H1 (cell line): ENCODE measurements at regions not wholly inside any gene's neighbourhood (a gene's known extent, or its start where the extent isn't known, plus 50 kb on each side); places are given as distances from the start of the nearest gene placed in this dataset.

Experiments
- CTCF ChIA-PET: fragments of 300-600 bp; sonication (Branson Sonifier 250); formaldehyde crosslinking; loops from one replicate; lab custom pipeline; 2021; ENCODE audit not compliant: partially characterized antibody; lab: Charles Lee
- POLR2A ChIA-PET: fragments of 300-600 bp; sonication (Branson Sonifier 250); formaldehyde crosslinking; loops from one replicate; lab custom pipeline; 2021; ENCODE audit warnings: inconsistent platforms; ENCODE audit not compliant: partially characterized antibody; lab: Charles Lee
- DNase-seq, 2 experiments: peaks; one replicate each; pipeline versions ENCODE4 v3.0.0 to v3.0.0-alpha.2; 2010 to 2022; ENCODE audit warnings: low spot score in 2 of 2, low read depth in 1 of 2, mixed read lengths in 1 of 2
- FAIRE-seq: peaks from 2 replicates; lab custom pipeline; 2011; peaks lifted over from hg19 to GRCh38; lab: Jason Lieb, UNC
- H2AFZ ChIP-seq: 2 replicates; pipeline ENCODE4 v1.8.1; 2012; ENCODE audit warnings: low read length, inconsistent platforms
- H2AK5ac ChIP-seq: 2 replicates; pipeline ENCODE4 v1.6.1; 2013; ENCODE audit warnings: low read depth, low read length
- H2BK120ac ChIP-seq: replicated peaks from 2 replicates; pipeline ENCODE3; 2013; ENCODE audit warnings: low read depth, low read length, inconsistent platforms
- H2BK12ac ChIP-seq: 2 replicates; pipeline ENCODE4 v1.6.1; 2013; ENCODE audit warnings: low read depth, low read length
- H2BK15ac ChIP-seq: 2 replicates; pipeline ENCODE4 v1.6.1; 2013; ENCODE audit warnings: low read length
- H2BK20ac ChIP-seq: 2 replicates; pipeline ENCODE4 v1.6.1; 2013; ENCODE audit warnings: low read length
- H2BK5ac ChIP-seq: 2 replicates; pipeline ENCODE4 v1.6.1; 2013; ENCODE audit warnings: low read depth, low read length
- H3K14ac ChIP-seq: 2 replicates; pipeline ENCODE4 v1.6.1; 2013; ENCODE audit warnings: inconsistent platforms; ENCODE audit not compliant: insufficient read length
- H3K18ac ChIP-seq: 2 replicates; pipeline ENCODE4 v1.6.1; 2013; ENCODE audit warnings: low read length; ENCODE audit errors: extremely low read depth
- H3K23ac ChIP-seq: 2 replicates; pipeline ENCODE4 v1.6.1; 2013; ENCODE audit warnings: inconsistent platforms; ENCODE audit not compliant: insufficient read length
- H3K23me2 ChIP-seq: 2 replicates; pipeline ENCODE4 v1.6.1; 2013; ENCODE audit warnings: low read depth, low read length
- H3K27ac ChIP-seq: 2 replicates; pipeline ENCODE4 v1.6.1; 2011; ENCODE audit warnings: low read depth, low read length, inconsistent platforms
- H3K27me3 ChIP-seq, 4 experiments: replicated peaks in 1 of 4; 1 replicate in 1 of 4; 2 replicates in 3 of 4; pipeline versions ENCODE4 v1.6.1 to v1.8.1; 2011 to 2013; ENCODE audit warnings: low read length in 3 of 4, mild to moderate bottlenecking in 3 of 4, inconsistent platforms in 2 of 4, mixed read lengths in 2 of 4, moderate library complexity in 1 of 4; ENCODE audit not compliant: control insufficient read depth in 3 of 4, insufficient read depth in 3 of 4; ENCODE audit errors: extremely low read depth in 1 of 4
- H3K36me3 ChIP-seq, 4 experiments: 2 replicates each; pipeline versions ENCODE4 v1.6.1 to v1.8.1; 2011 to 2013; ENCODE audit warnings: mild to moderate bottlenecking in 4 of 4, low read length in 3 of 4, moderate library complexity in 2 of 4, control low read depth in 1 of 4, inconsistent platforms in 1 of 4; ENCODE audit not compliant: insufficient read depth in 4 of 4, control insufficient read depth in 2 of 4
- H3K4ac ChIP-seq: replicated peaks from 2 replicates; pipeline ENCODE3; 2013; ENCODE audit warnings: low read length, low read depth, mixed read lengths, inconsistent platforms; ENCODE audit not compliant: insufficient read length
- H3K4me1 ChIP-seq, 4 experiments: replicated peaks in 1 of 4; 1 replicate in 1 of 4; 2 replicates in 3 of 4; pipeline versions ENCODE4 v1.6.1 to v1.8.1; 2011 to 2013; ENCODE audit warnings: low read length in 3 of 4, inconsistent platforms in 2 of 4, mixed read lengths in 1 of 4; ENCODE audit not compliant: insufficient read depth in 4 of 4, control insufficient read depth in 3 of 4
- H3K4me2 ChIP-seq, 2 experiments: 2 replicates each; pipeline versions ENCODE4 v1.6.1 to v1.8.1; 2011 to 2013; ENCODE audit warnings: low read depth in 2 of 2, low read length in 2 of 2, control low read depth in 1 of 2, inconsistent platforms in 1 of 2, mild to moderate bottlenecking in 1 of 2; ENCODE audit not compliant: insufficient read depth in 1 of 2
- H3K4me3 ChIP-seq, 4 experiments: fragments of 200-600, 300-600 bp in 1 of 4; sonication (generic), shearing (Covaris generic), sonication (Bioruptor Twin) in 1 of 4; 2 replicates each; pipeline versions ENCODE4 v1.5.1 to v1.8.1; 2011 to 2016; ENCODE audit warnings: low read length in 4 of 4, low read depth in 3 of 4, control low read depth in 2 of 4, inconsistent platforms in 2 of 4, mild to moderate bottlenecking in 2 of 4, mixed read lengths in 1 of 4, moderate library complexity in 1 of 4; ENCODE audit not compliant: insufficient read depth in 2 of 4; ENCODE audit errors: extremely low read depth in 1 of 4
- H3K56ac ChIP-seq: replicated peaks from 2 replicates; pipeline ENCODE3; 2013; ENCODE audit warnings: low read depth, mild to moderate bottlenecking, mixed read lengths, low read length, inconsistent platforms; ENCODE audit not compliant: insufficient read length
- H3K79me1 ChIP-seq: 2 replicates; pipeline ENCODE4 v1.6.1; 2013; ENCODE audit warnings: low read depth, low read length, control low read depth
- H3K79me2 ChIP-seq, 2 experiments: 2 replicates each; pipeline versions ENCODE4 v1.6.1 to v1.8.1; 2012 to 2013; ENCODE audit warnings: low read length in 2 of 2, mild to moderate bottlenecking in 2 of 2, inconsistent platforms in 1 of 2; ENCODE audit not compliant: insufficient read depth in 2 of 2, control insufficient read depth in 1 of 2
- H3K9ac ChIP-seq, 4 experiments: replicated peaks in 1 of 4; 1 replicate in 1 of 4; 2 replicates in 3 of 4; pipeline versions ENCODE4 v1.6.1 to v1.8.1; 2011 to 2013; ENCODE audit warnings: low read depth in 3 of 4, low read length in 3 of 4, control low read depth in 2 of 4, mild to moderate bottlenecking in 2 of 4, moderate library complexity in 2 of 4, inconsistent platforms in 1 of 4; ENCODE audit errors: extremely low read depth in 1 of 4
- H3K9me3 ChIP-seq, 2 experiments: 2 replicates each; pipeline versions ENCODE4 v1.6.1 to v1.8.1; 2012 to 2013; ENCODE audit warnings: mild to moderate bottlenecking in 2 of 2, moderate library complexity in 2 of 2, control low read depth in 1 of 2, inconsistent platforms in 1 of 2, low read depth in 1 of 2, low read length in 1 of 2, mixed read lengths in 1 of 2; ENCODE audit not compliant: insufficient read depth in 2 of 2
- H4K20me1 ChIP-seq, 2 experiments: replicated peaks in 1 of 2; 2 replicates each; pipeline versions ENCODE3 to v1.8.1; 2011 to 2013; ENCODE audit warnings: inconsistent platforms in 2 of 2, low read length in 2 of 2, mild to moderate bottlenecking in 1 of 2; ENCODE audit not compliant: insufficient read depth in 2 of 2, control insufficient read depth in 1 of 2
- H4K5ac ChIP-seq: 2 replicates; pipeline ENCODE4 v1.6.1; 2013; ENCODE audit warnings: low read length, low read depth, mixed read lengths, inconsistent platforms; ENCODE audit not compliant: insufficient read length
- H4K8ac ChIP-seq: 2 replicates; pipeline ENCODE4 v1.8.0; 2013; ENCODE audit warnings: mild to moderate bottlenecking, moderate library complexity, low read length, inconsistent platforms; ENCODE audit not compliant: insufficient read depth; ENCODE audit errors: extremely low read depth
- H4K91ac ChIP-seq: replicated peaks from 2 replicates; pipeline ENCODE3; 2013; ENCODE audit warnings: low read length, mixed read lengths, inconsistent platforms; ENCODE audit not compliant: insufficient read length
- GTF2F1 ChIP-seq: IDR thresholded peaks from 2 replicates; pipeline ENCODE4 v1.6.1; 2012; ENCODE audit warnings: low read depth, low read length, improper control_type of control experiment, borderline replicate concordance
- HDAC2 ChIP-seq, 2 experiments: fragments of 300-600 bp in 1 of 2; sonication (generic) in 1 of 2; IDR thresholded peaks; 2 replicates each; pipeline ENCODE4 v1.6.1; 2011 to 2012; ENCODE audit warnings: low read depth in 2 of 2, low read length in 2 of 2, mild to moderate bottlenecking in 2 of 2, moderate library complexity in 2 of 2, borderline replicate concordance in 1 of 2, inconsistent platforms in 1 of 2
- JUN ChIP-seq: IDR thresholded peaks from 2 replicates; pipeline ENCODE4 v1.6.1; 2011; ENCODE audit warnings: low read depth, mild to moderate bottlenecking, improper control_type of control experiment, low read length
- KDM5A ChIP-seq: fragments of 200-600 bp; IDR thresholded peaks from 2 replicates; pipeline ENCODE4 v1.7.1; 2012; ENCODE audit warnings: mild to moderate bottlenecking, low read length, inconsistent platforms, mixed read lengths
- RBBP5 ChIP-seq: IDR thresholded peaks from 2 replicates; pipeline ENCODE4 v1.7.1; 2012; ENCODE audit warnings: low read depth, mild to moderate bottlenecking, inconsistent platforms, low read length, moderate library complexity, borderline replicate concordance
- SIN3A ChIP-seq, 2 experiments: IDR thresholded peaks in 1 of 2; conservative IDR thresholded peaks in 1 of 2; 2 replicates each; pipeline ENCODE4 v1.6.1; 2011 to 2012; ENCODE audit warnings: low read length in 2 of 2, improper control_type of control experiment in 1 of 2, low read depth in 1 of 2, mild to moderate bottlenecking in 1 of 2
- SIRT6 ChIP-seq: IDR thresholded peaks from one replicate; pipeline ENCODE4 v1.7.1; 2012; ENCODE audit warnings: low read length, inconsistent platforms
- SP1 ChIP-seq: IDR thresholded peaks from 2 replicates; pipeline ENCODE4 v1.6.1; 2011; ENCODE audit warnings: low read depth, low read length
- WGBS, 2 experiments: shearing (Covaris generic) in 1 of 2; methylation state at CpG; one replicate each; pipeline versions ENCODE4 v1.1.6 to v1.1.7; 2013 to 2015; ENCODE audit warnings: low lambda C conversion rate in 2 of 2, mixed read lengths in 2 of 2, inconsistent platforms in 1 of 2, low coverage in 1 of 2, missing lambda C conversion rate in 1 of 2; ENCODE audit not compliant: insufficient replicate concordance in 2 of 2, insufficient coverage in 1 of 2, insufficient read length in 1 of 2; ENCODE audit errors: extremely low coverage in 1 of 2, missing lambda C conversion rate in 1 of 2; 5-methylcytosine and 5-hydroxymethylcytosine counted together
- TF ChIP-seq, protein P1 (sequence below): IDR thresholded peaks from 2 replicates; pipeline ENCODE4 v1.6.1; 2011; ENCODE audit warnings: low read length, improper control_type of control experiment

DNA sequence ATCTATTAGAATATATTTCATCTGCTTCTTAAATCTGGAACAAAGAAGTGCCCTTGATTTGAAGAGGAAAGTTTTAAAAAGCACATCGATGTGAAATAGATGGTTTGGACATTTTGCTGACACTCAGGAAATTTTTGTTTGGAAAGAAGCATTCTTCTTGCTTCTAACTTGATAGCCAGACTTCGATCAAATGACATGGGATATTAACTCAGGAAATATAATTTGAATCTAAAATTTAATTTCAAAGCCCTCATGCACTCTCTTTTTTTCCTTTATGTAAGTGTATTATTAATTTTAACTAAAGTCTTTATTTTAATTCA is 761.2 kb downstream of the VGLL3 start:
- Histone ChIP-seq H3K9me3 (no peaks in the 10 kb centered on the region), H3K23me2 (no peaks in the 10 kb centered on the region), H3K36me3 (no peaks in the 10 kb centered on the region), H2AK5ac (no peak overlapping the region), H3K9ac (no peak overlapping the region), H3K79me1 (no peaks in the 10 kb centered on the region), H3K4me3 (no peak overlapping the region), H3K4me2 (no peak overlapping the region), H4K5ac (no peak overlapping the region), H3K14ac (no peak overlapping the region), H3K79me2 (no peaks in the 10 kb centered on the region), H3K56ac (no peak overlapping the region), H2AFZ (no peak overlapping the region), H4K8ac (no peak overlapping the region), H3K4me1 (peaks cover 0 to 1% (median under 1%) of the 10 kb centered on the region in 4 experiments; a peak in 3 of 7 replicates), H2BK5ac (no peak overlapping the region), H2BK15ac (no peak overlapping the region), H3K27me3 (no peaks in the 10 kb centered on the region), H3K27ac (no peak overlapping the region), H4K91ac (no peak overlapping the region), H2BK12ac (no peak overlapping the region), H3K23ac (no peak overlapping the region), H2BK120ac (no peak overlapping the region), H3K4ac (no peak overlapping the region), H3K18ac (no peak overlapping the region), H2BK20ac (no peak overlapping the region), H4K20me1 (no peaks in the 10 kb centered on the region)
- no peak for DNase-seq
- POLR2A ChIA-PET: no interaction called here
- CTCF ChIA-PET: no interaction called here
- FAIRE-seq: no peak
- WGBS, 2 experiments: 95% methylated on average over 2 of the region's 2 CpGs; no CpG with 5 or more reads in 1 of the 2 experiments
- TF ChIP-seq KDM5A (no peak), JUN (no peak), RBBP5 (no peak), GTF2F1 (no peak), HDAC2 (IDR thresholded peaks at IDR 0.05; ENCODE audit: borderline replicate concordance in 1 of 2, low read depth in 2 of 2, low read length in 2 of 2) (no peak), SP1 (no peak), SIRT6 (no peak), SIN3A (conservative IDR thresholded peaks at IDR 0.05 in 1 of 2, IDR thresholded peaks at IDR 0.05 in 1 of 2; ENCODE audit: low read depth in 1 of 2, low read length in 2 of 2) (no peak)
- TF ChIP-seq, protein P1, sequence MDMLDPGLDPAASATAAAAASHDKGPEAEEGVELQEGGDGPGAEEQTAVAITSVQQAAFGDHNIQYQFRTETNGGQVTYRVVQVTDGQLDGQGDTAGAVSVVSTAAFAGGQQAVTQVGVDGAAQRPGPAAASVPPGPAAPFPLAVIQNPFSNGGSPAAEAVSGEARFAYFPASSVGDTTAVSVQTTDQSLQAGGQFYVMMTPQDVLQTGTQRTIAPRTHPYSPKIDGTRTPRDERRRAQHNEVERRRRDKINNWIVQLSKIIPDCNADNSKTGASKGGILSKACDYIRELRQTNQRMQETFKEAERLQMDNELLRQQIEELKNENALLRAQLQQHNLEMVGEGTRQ: no peak
